LNCAP (cell line): ENCODE measurements at regions not wholly inside any gene's neighbourhood (a gene's known extent, or its start where the extent isn't known, plus 50 kb on each side); places are given as distances from the start of the nearest gene placed in this dataset.
A peak's percentile ranks its signal among the peaks of the same experiment; 100 is the strongest.

Experiments
- TF ChIP-seq, protein P1 (sequence below): fragments of 450-650 bp; IDR thresholded peaks from 2 replicates; pipeline ENCODE4 v1.5.1; 2017; ENCODE audit warnings: mild to moderate bottlenecking

DNA sequence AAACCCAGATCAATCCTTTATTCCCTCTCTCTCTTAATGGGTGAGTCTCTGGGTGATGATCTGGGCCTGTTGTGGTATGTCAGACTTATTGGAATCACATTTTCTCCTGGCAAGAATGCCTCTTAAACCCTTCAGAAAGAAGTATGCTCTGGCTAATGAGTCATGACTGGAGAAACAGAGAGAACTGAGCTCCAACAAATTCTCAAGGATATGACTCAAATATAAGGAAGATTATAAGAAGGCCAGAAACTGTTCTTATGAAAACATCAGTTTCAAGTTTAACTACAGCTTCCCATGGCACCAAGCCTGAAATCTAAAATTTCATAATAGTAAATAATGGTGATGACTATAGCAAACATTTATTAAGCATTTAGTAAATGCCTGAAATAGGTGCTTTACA is 83.9 kb downstream of the OR5AK2 start:
- TF ChIP-seq, protein P1, sequence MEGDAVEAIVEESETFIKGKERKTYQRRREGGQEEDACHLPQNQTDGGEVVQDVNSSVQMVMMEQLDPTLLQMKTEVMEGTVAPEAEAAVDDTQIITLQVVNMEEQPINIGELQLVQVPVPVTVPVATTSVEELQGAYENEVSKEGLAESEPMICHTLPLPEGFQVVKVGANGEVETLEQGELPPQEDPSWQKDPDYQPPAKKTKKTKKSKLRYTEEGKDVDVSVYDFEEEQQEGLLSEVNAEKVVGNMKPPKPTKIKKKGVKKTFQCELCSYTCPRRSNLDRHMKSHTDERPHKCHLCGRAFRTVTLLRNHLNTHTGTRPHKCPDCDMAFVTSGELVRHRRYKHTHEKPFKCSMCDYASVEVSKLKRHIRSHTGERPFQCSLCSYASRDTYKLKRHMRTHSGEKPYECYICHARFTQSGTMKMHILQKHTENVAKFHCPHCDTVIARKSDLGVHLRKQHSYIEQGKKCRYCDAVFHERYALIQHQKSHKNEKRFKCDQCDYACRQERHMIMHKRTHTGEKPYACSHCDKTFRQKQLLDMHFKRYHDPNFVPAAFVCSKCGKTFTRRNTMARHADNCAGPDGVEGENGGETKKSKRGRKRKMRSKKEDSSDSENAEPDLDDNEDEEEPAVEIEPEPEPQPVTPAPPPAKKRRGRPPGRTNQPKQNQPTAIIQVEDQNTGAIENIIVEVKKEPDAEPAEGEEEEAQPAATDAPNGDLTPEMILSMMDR, result no peak

DNA sequence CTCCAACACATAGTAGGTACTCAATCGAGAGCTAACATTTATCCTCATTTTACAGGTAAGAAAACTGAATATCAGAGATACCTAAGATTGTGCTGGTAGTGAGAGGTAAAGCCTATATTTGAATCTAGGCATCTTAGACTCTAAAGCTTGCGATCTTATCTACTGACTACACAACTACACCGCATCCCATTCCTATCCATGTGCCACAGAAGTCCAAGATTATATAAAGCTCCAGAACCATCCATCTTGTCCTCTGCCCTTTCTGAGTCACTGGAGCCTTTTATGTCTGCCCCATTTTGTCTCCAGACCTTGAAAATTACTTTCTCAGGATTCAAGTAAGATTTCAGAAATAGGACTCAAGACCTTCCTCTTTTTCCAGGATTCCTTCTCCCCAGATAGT is 84.4 kb downstream of the OR5AK2 start:
- TF ChIP-seq, protein P1, result no peak

DNA sequence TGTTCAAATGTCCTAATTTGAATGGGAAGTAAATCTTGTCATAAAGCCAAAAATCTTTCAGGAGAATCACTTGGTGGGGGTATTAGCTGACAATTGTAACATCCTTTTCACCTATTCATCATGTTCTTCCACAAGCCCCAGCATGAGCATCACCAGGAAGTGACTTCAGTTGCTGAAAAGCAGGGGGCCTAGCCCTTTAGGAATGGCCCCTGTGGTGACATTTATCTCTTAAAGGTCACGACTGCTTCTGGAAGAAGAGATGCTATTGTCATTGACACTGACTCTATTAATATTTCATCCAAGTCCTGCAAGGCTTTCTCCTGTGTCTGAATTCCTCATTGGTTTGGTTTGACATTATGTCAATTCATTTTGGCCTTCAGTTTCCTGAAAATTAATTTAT is 92.6 kb downstream of the OR5AK2 start:
- TF ChIP-seq, protein P1, result no peak

DNA sequence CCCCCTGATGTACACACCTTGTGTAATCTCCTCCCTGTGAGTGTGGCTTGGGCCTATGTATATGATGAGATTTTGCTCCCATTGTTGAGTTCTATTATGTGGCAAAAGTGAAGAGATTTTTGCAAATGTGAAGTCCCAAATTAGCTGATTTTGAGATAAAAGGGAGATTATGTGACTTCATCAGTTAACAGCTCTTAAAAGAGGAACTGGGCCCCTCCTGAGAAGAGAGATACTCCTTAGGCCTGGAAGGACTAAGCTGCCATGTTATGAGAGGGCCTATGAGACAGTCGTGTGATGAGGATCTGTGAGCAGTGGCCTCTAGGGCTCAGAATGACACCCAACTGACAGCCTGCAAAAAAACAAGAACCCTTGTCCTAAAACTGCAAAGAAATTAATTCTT is 93.4 kb downstream of the OR5AK2 start:
- TF ChIP-seq, protein P1, result no peak

- TF ChIP-seq, protein P1, result no peak
These were observed 95.1 kb downstream of the OR5AK2 start for GRCh38 chr11:57083641-57084385.

GRCh38 chr11:57085611-57086010 is 96.1 kb upstream of the LRRC55 start:
- TF ChIP-seq, protein P1, result 0 out of 2 replicates have a peak, but pooled peaks have one; percentile 25

GRCh38 chr11:57087991-57088390 is 93.8 kb upstream of the LRRC55 start:
- TF ChIP-seq, protein P1, result no peak
